Upper lobe of left lung (tissue), 6 donors: ENCODE measurements at regions not wholly inside any gene's neighbourhood (a gene's known extent, or its start where the extent isn't known, plus 50 kb on each side); places are given as distances from the start of the nearest gene placed in this dataset.
"Not testable (repeated sequence)": the region's sequence is repeated elsewhere in the genome, so short reads cannot be mapped to it uniquely, and the experiment has no call there.

ENCODE experiments used
- ATAC-seq, 2 donors: fragments of 200-7000 bp; cut with Tn5 transposase; one replicate each; pipeline ENCODE4 v1.9.1; 2022; ENCODE audit warnings: mild to moderate bottlenecking in 2 of 2, moderate library complexity in 2 of 2; ENCODE audit not compliant: low FRiP score in 2 of 2
- DNase-seq, 2 donors: peaks; one replicate each; pipeline ENCODE4 v3.0.0-alpha.2; 2019 to 2020
- H3K27ac ChIP-seq, 4 donors: fragments of 200-600 bp; sonication (generic); one replicate each; pipeline ENCODE4 v1.5.1; 2016 to 2019
- H3K27me3 ChIP-seq, 4 donors: fragments of 200-600 bp; sonication (generic); one replicate each; pipeline ENCODE4 v1.5.1; 2017 to 2019
- H3K36me3 ChIP-seq, 4 donors: fragments of 200-600 bp; sonication (generic); one replicate each; pipeline ENCODE4 v1.5.1; 2016 to 2019
- H3K4me1 ChIP-seq, 4 donors: fragments of 200-600 bp; sonication (generic); one replicate each; pipeline ENCODE4 v1.5.1; 2018 to 2019
- H3K4me3 ChIP-seq, 4 donors: fragments of 200-600 bp; sonication (generic); one replicate each; pipeline ENCODE4 v1.5.1; 2017 to 2019; ENCODE audit warnings: mild to moderate bottlenecking in 2 of 4, moderate library complexity in 1 of 4
- H3K9me3 ChIP-seq, 4 donors: fragments of 200-600 bp; sonication (generic); one replicate each; pipeline ENCODE4 v1.5.1; 2018 to 2019
- EP300 ChIP-seq, 4 donors: sonication (generic); formaldehyde crosslinking; IDR thresholded peaks; one replicate each; pipeline ENCODE4 v1.5.1; 2017; ENCODE audit warnings: antibody characterized with exemption in 4 of 4, control low read depth in 2 of 4
- POLR2A ChIP-seq, 4 donors: fragments of 450-650 bp; IDR thresholded peaks; one replicate each; pipeline ENCODE4 v1.5.1; 2016 to 2017; ENCODE audit warnings: antibody characterized with exemption in 4 of 4, mild to moderate bottlenecking in 2 of 4
- POLR2AphosphoS5 ChIP-seq, 2 donors: sonication (generic); formaldehyde crosslinking; IDR thresholded peaks; one replicate each; pipeline ENCODE4 v1.5.1; 2017; ENCODE audit warnings: antibody characterized with exemption in 2 of 2
- WGBS, 2 donors: methylation state at CpG; one replicate each; pipeline ENCODE4 v1.1.5; 2017 to 2018; 5-methylcytosine and 5-hydroxymethylcytosine counted together
- TF ChIP-seq, protein P1 (sequence below), 6 experiments: fragments of 450-650 bp in 4 of 6; fragments of 200-600 bp in 2 of 6; sonication (generic) in 2 of 6; IDR thresholded peaks; one replicate each; pipeline ENCODE4 v1.5.1; 2016 to 2019; ENCODE audit warnings: antibody characterized with exemption in 6 of 6
- donor health status: DM: no; HTN: no; CAD: no; lungs with moderate emphysema.
- donor health status: DM: no; HTN: yes; CAD: no; lungs with severe emphysema.

DNA sequence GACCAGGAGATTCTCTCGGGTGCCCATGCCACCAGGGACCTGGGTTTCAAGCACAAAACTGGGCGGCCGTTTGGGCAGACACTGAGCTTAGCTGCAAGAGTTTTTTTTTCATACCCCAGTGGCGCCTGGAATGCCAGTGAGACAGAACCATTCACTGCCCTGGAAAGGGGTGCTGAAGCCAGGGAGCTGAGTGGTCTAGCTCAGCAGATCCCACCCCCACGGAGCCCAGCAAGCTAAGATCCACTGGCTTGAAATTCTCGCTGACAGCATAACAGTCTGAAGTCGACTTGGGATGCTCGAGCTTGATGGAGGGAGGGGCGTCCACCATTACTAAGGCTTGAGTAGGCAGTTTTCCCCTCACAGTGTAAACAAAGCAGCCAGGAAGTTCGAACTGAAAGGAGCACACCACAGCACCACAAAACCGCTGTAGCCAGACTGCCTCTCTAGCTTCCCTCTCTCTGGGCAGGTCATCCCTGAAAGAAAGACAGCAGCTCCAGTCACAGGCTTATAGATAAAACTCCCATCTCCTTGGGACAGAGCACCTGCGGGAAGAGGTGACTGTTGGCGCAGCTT is 157.7 kb downstream of the GIPC2 start:
- WGBS, 2 donors, result 68 to 70% methylated on average over 7 to 13 of the region's 13 CpGs
- ATAC-seq, DNase-seq: not testable (repeated sequence)

DNA sequence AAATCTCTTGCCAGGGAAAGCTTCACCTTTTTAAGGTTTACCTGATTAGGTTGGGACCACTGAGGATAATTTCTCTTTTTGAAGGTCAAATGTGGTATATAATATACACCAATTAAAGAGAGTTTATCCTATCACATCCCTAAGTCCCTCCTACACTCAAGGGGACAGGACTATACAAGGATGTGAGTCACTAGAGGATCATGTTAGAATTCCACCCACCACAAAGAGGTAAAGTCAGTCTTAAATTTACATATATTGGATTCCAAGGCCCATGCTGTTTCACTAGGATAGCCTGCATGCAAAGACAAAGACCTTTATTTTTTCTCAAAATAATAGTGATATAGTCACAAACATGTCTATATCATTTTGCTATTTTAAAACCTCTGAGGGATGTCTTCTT is 164.4 kb downstream of the GIPC2 start:
- Histone ChIP-seq H3K4me3 (no peak overlapping the region), H3K36me3 (no peaks in the 10 kb centered on the region), H3K4me1 (no peaks in the 10 kb centered on the region), H3K27ac (no peak overlapping the region), H3K27me3 (no peaks in the 10 kb centered on the region), H3K9me3 (peaks cover 0 to 12% (median 0%) of the 10 kb centered on the region in 4 donors)
- TF ChIP-seq POLR2AphosphoS5 (IDR thresholded peaks at IDR 0.05), result no peak
- TF ChIP-seq, protein P1, sequence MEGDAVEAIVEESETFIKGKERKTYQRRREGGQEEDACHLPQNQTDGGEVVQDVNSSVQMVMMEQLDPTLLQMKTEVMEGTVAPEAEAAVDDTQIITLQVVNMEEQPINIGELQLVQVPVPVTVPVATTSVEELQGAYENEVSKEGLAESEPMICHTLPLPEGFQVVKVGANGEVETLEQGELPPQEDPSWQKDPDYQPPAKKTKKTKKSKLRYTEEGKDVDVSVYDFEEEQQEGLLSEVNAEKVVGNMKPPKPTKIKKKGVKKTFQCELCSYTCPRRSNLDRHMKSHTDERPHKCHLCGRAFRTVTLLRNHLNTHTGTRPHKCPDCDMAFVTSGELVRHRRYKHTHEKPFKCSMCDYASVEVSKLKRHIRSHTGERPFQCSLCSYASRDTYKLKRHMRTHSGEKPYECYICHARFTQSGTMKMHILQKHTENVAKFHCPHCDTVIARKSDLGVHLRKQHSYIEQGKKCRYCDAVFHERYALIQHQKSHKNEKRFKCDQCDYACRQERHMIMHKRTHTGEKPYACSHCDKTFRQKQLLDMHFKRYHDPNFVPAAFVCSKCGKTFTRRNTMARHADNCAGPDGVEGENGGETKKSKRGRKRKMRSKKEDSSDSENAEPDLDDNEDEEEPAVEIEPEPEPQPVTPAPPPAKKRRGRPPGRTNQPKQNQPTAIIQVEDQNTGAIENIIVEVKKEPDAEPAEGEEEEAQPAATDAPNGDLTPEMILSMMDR (IDR thresholded peaks at IDR 0.05), result no peak
- no peak for TF ChIP-seq POLR2A (IDR thresholded peaks at IDR 0.05)
- TF ChIP-seq EP300 (IDR thresholded peaks at IDR 0.05), result no peak
- ATAC-seq (no peak), DNase-seq (no peak)

More for the DNA sequence above, 157.7 kb downstream of the GIPC2 start:
- H3K36me3 ChIP-seq, H3K9me3 ChIP-seq, H3K27ac ChIP-seq, H3K27me3 ChIP-seq, H3K4me1 ChIP-seq, H3K4me3 ChIP-seq: not testable (repeated sequence)

DNA sequence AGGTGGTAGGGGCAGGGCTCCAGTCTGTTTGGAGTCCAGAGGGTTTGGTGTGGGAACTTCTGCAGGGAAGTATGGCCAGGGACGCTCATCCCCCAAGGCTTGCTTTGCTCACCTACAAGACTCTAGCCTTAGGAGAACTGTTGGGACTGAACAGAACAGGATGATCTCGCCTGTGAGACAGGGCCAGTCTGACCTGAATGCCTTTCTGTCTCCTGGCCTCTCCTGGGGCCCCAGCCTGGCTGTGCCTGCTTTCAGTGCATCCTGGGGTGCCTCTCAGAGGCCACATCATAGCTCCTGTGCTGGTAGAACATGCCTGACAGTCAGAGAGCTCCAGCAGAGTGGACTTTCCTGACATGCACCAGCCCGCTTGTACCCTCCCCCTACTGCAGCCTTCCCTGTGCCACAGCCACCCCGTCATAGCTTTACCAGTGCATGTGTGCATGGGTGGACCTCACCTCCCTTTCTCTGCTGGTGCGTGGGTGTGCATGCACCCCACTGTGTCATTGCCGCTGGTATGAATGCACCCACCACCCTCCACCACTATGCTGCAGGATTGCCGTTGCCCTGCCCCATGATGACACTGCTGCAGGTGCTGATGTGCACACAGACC is 165.8 kb downstream of the GIPC2 start:
- ATAC-seq (peak in 1 of 2 donors; percentile 34), DNase-seq (peak in 1 of 2 donors; percentile 8)
- no peaks in the 10 kb centered on the region for H3K36me3 ChIP-seq
- no peak overlapping the region for H3K4me3 ChIP-seq
- no peaks in the 10 kb centered on the region for H3K27me3 ChIP-seq
- TF ChIP-seq POLR2AphosphoS5 (IDR thresholded peaks at IDR 0.05), result no peak
- TF ChIP-seq POLR2A (IDR thresholded peaks at IDR 0.05), result no peak
- no peak for TF ChIP-seq EP300 (IDR thresholded peaks at IDR 0.05)
- TF ChIP-seq, protein P1 (IDR thresholded peaks at IDR 0.05), result no peak
- peaks cover 0 to 12% (median 0%) of the 10 kb centered on the region in 4 donors for H3K9me3 ChIP-seq
- WGBS, 2 donors, result 90 to 93% methylated on average over 7 of the region's 7 CpGs
- no peak overlapping the region for H3K27ac ChIP-seq
- no peaks in the 10 kb centered on the region for H3K4me1 ChIP-seq

DNA sequence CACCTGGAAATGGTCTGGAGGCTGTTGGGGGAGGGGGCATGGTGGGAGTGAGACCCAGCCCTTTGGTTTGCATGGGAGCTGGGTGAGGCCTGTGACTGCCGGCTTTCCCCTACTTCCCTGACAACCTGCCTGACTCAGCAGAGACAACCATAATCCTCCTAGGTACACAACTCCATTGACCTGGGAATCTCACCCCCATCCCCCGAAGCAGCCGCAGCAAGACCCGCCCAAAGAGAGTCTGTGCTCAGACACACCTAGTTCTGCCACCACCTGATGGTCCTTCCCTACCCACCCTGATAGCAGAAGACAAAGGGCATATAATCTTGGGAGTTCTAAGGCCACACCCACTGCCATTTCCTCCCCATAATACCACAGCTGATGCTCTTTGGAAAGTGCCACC is 168.6 kb downstream of the GIPC2 start:
- Histone ChIP-seq H3K27ac (no peak overlapping the region), H3K4me1 (no peaks in the 10 kb centered on the region), H3K4me3 (no peak overlapping the region), H3K36me3 (no peaks in the 10 kb centered on the region), H3K27me3 (no peaks in the 10 kb centered on the region), H3K9me3 (peaks cover 0 to 16% (median 0%) of the 10 kb centered on the region in 4 donors)
- DNase-seq (no peak), ATAC-seq (no peak)
- TF ChIP-seq POLR2AphosphoS5 (IDR thresholded peaks at IDR 0.05), result no peak
- WGBS, 2 donors, result 92% methylated on average over 4 of the region's 4 CpGs; no CpG with 5 or more reads in 1 of the 2 donors

DNA sequence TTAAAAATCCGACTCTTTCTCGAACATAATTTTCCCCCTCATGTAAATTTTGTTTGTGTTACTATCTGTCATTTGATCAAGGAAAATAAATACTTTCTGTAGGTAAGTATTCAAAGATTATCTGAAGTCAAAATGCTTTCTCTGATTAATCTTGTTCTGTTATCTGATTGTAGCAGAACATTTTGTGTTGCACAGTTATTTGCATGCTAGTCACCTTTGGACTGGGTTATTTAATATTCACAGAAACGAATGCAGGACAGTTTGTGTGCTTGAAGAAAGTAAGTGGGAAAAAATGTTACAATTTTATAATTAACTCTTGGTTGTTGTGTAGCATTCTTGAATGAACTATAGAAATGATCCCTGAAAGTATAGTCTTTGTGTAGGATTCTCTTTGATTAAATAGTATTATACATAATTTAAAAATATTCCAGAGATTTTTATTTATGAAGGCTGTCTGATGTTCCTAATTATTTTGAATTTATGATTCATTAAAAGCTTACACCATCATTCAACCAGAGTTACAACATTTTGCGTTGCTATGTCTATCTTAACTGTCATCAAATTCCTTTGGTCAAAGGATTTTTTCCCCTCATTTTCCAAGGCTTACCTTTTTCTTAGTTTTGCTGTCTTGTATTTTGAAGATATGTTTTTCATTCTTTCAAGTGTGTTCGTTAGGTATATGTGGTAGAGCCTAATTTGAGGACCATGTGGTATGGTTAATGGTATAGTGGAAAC is 176.6 kb downstream of the GIPC2 start:
- H3K27ac ChIP-seq, result no peak overlapping the region
- H3K4me3 ChIP-seq, result no peak overlapping the region
- H3K4me1 ChIP-seq, result no peaks in the 10 kb centered on the region
- no peaks in the 10 kb centered on the region for H3K27me3 ChIP-seq
- WGBS, 2 donors, result 75 to 77% methylated on average over 5 of the region's 5 CpGs
- no peak for ATAC-seq
- TF ChIP-seq, protein P1 (IDR thresholded peaks at IDR 0.05), result no peak
- TF ChIP-seq POLR2A (IDR thresholded peaks at IDR 0.05) (no peak), EP300 (IDR thresholded peaks at IDR 0.05) (no peak), POLR2AphosphoS5 (IDR thresholded peaks at IDR 0.05) (no peak)
- no peak for DNase-seq
- peaks cover 0 to 9% (median 3%) of the 10 kb centered on the region in 4 donors for H3K9me3 ChIP-seq
- H3K36me3 ChIP-seq, result no peaks in the 10 kb centered on the region
